HCT116 (cell line): ENCODE measurements at regions not wholly inside any gene's neighbourhood (a gene's known extent, or its start where the extent isn't known, plus 50 kb on each side); places are given as distances from the start of the nearest gene placed in this dataset.

Experiments
- EGR1 ChIP-seq: IDR thresholded peaks from 2 replicates; pipeline ENCODE4 v1.6.1; 2012; ENCODE audit warnings: low read depth
- POLR2A ChIP-seq: IDR thresholded peaks from 2 replicates; pipeline ENCODE4 v1.7.0; 2011; ENCODE audit warnings: borderline replicate concordance; ENCODE audit not compliant: insufficient read depth, insufficient read length; ENCODE audit errors: extremely low read depth
- SIN3A ChIP-seq: IDR thresholded peaks from 2 replicates; pipeline ENCODE4 v1.6.1; 2012; ENCODE audit warnings: low read depth
- ZNF274 ChIP-seq: fragments of 200-500 bp; sonication (Bioruptor generic); IDR thresholded peaks from 2 replicates; pipeline ENCODE4 v1.6.1; 2014; ENCODE audit warnings: mild to moderate bottlenecking, low read depth, low read length, inconsistent platforms
- TF ChIP-seq, protein P1 (sequence below), 3 experiments: fragments of 200-600 bp in 1 of 3; sonication (generic) in 1 of 3; IDR thresholded peaks in 2 of 3; conservative IDR thresholded peaks in 1 of 3; 2 replicates each; pipeline ENCODE4 v1.5.1; 2012 to 2017; ENCODE audit warnings: low read depth in 2 of 3, low read length in 2 of 3, antibody characterized with exemption in 1 of 3, borderline replicate concordance in 1 of 3, control low read depth in 1 of 3, mild to moderate bottlenecking in 1 of 3, mixed read lengths in 1 of 3, mixed run types in 1 of 3, moderate library complexity in 1 of 3; ENCODE audit not compliant: insufficient read depth in 1 of 3

- TF ChIP-seq, protein P1, sequence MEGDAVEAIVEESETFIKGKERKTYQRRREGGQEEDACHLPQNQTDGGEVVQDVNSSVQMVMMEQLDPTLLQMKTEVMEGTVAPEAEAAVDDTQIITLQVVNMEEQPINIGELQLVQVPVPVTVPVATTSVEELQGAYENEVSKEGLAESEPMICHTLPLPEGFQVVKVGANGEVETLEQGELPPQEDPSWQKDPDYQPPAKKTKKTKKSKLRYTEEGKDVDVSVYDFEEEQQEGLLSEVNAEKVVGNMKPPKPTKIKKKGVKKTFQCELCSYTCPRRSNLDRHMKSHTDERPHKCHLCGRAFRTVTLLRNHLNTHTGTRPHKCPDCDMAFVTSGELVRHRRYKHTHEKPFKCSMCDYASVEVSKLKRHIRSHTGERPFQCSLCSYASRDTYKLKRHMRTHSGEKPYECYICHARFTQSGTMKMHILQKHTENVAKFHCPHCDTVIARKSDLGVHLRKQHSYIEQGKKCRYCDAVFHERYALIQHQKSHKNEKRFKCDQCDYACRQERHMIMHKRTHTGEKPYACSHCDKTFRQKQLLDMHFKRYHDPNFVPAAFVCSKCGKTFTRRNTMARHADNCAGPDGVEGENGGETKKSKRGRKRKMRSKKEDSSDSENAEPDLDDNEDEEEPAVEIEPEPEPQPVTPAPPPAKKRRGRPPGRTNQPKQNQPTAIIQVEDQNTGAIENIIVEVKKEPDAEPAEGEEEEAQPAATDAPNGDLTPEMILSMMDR (IDR thresholded peaks at IDR 0.05 in 2 of 3, conservative IDR thresholded peaks at IDR 0.05 in 1 of 3; ENCODE audit: borderline replicate concordance in 1 of 3, insufficient read depth in 1 of 3, low read depth in 2 of 3, low read length in 2 of 3), result no peak
- TF ChIP-seq EGR1 (no peak), SIN3A (no peak), POLR2A (no peak), ZNF274 (no peak)
Measured at GRCh38 chr9:118236625-118237024, 532.4 kb downstream of the TLR4 start.
